ENCODE measurements at regions not wholly inside any gene's neighbourhood (a gene's known extent, or its start where the extent isn't known, plus 50 kb on each side); places are given as distances from the start of the nearest gene placed in this dataset.

- H3K27me3 ChIP-seq (ENCODE audit: control insufficient read depth, insufficient read depth, low read length): no peaks in the 10 kb centered on the region
- H3K4me3 ChIP-seq (ENCODE audit: insufficient read depth, low read depth, low read length): no peak overlapping the region
- H3K36me3 ChIP-seq (replicated peaks; ENCODE audit: control insufficient read depth, insufficient read depth, low read length): no peaks in the 10 kb centered on the region
- no peak for DNase-seq
Observed at GRCh38 chr22:49614966-49615965, 212.4 kb downstream of the BRD1 start.

GRCh38 chr22:49613511-49614270, 214.0 kb downstream of the BRD1 start:
- no peak overlapping the region for H3K4me3 ChIP-seq (ENCODE audit: insufficient read depth, low read depth, low read length)
- no peaks in the 10 kb centered on the region for H3K27me3 ChIP-seq (ENCODE audit: control insufficient read depth, insufficient read depth, low read length)
- DNase-seq: peak; percentile 65
- no peaks in the 10 kb centered on the region for H3K36me3 ChIP-seq (replicated peaks; ENCODE audit: control insufficient read depth, insufficient read depth, low read length)

GRCh38 chr22:49613108-49613507, 214.6 kb downstream of the BRD1 start:
- H3K36me3 ChIP-seq (replicated peaks; ENCODE audit: control insufficient read depth, insufficient read depth, low read length): no peaks in the 10 kb centered on the region
- H3K27me3 ChIP-seq (ENCODE audit: control insufficient read depth, insufficient read depth, low read length): no peaks in the 10 kb centered on the region
- no peak for DNase-seq
- no peak overlapping the region for H3K4me3 ChIP-seq (ENCODE audit: insufficient read depth, low read depth, low read length)

GRCh38 chr22:49609207-49609876, 218.3 kb downstream of the BRD1 start:
- Histone ChIP-seq H3K27me3 (ENCODE audit: control insufficient read depth, insufficient read depth, low read length) (no peaks in the 10 kb centered on the region), H3K36me3 (replicated peaks; ENCODE audit: control insufficient read depth, insufficient read depth, low read length) (no peaks in the 10 kb centered on the region), H3K4me3 (ENCODE audit: insufficient read depth, low read depth, low read length) (no peak overlapping the region)
- DNase-seq: peak; percentile 44

- H3K36me3 ChIP-seq (replicated peaks; ENCODE audit: control insufficient read depth, insufficient read depth, low read length): no peaks in the 10 kb centered on the region
- no peak overlapping the region for H3K4me3 ChIP-seq (ENCODE audit: insufficient read depth, low read depth, low read length)
- DNase-seq: no peak
- H3K27me3 ChIP-seq (ENCODE audit: control insufficient read depth, insufficient read depth, low read length): no peaks in the 10 kb centered on the region
Observed at GRCh38 chr22:49608660-49609059, 219.0 kb downstream of the BRD1 start.

GRCh38 chr22:49608228-49608627, 219.4 kb downstream of the BRD1 start:
- Histone ChIP-seq H3K36me3 (replicated peaks; ENCODE audit: control insufficient read depth, insufficient read depth, low read length) (no peaks in the 10 kb centered on the region), H3K27me3 (ENCODE audit: control insufficient read depth, insufficient read depth, low read length) (no peaks in the 10 kb centered on the region), H3K4me3 (ENCODE audit: insufficient read depth, low read depth, low read length) (no peak overlapping the region)
- peak; percentile 41 for DNase-seq

GRCh38 chr22:49607821-49608220, 219.9 kb downstream of the BRD1 start:
- Histone ChIP-seq H3K27me3 (ENCODE audit: control insufficient read depth, insufficient read depth, low read length) (no peaks in the 10 kb centered on the region), H3K36me3 (replicated peaks; ENCODE audit: control insufficient read depth, insufficient read depth, low read length) (no peaks in the 10 kb centered on the region), H3K4me3 (ENCODE audit: insufficient read depth, low read depth, low read length) (no peak overlapping the region)
- no peak for DNase-seq

GRCh38 chr22:49606562-49607290, 220.9 kb downstream of the BRD1 start:
- Histone ChIP-seq H3K4me3 (ENCODE audit: insufficient read depth, low read depth, low read length) (no peak overlapping the region), H3K36me3 (replicated peaks; ENCODE audit: control insufficient read depth, insufficient read depth, low read length) (no peaks in the 10 kb centered on the region), H3K27me3 (ENCODE audit: control insufficient read depth, insufficient read depth, low read length) (no peaks in the 10 kb centered on the region)
- no peak for DNase-seq

- H3K27me3 ChIP-seq (ENCODE audit: control insufficient read depth, insufficient read depth, low read length): no peaks in the 10 kb centered on the region
- DNase-seq: no peak
- no peak overlapping the region for H3K4me3 ChIP-seq (ENCODE audit: insufficient read depth, low read depth, low read length)
- H3K36me3 ChIP-seq (replicated peaks; ENCODE audit: control insufficient read depth, insufficient read depth, low read length): no peaks in the 10 kb centered on the region
Observed at GRCh38 chr22:49604732-49605302, 222.9 kb downstream of the BRD1 start.

- no peak for DNase-seq
- Histone ChIP-seq H3K27me3 (ENCODE audit: control insufficient read depth, insufficient read depth, low read length) (no peaks in the 10 kb centered on the region), H3K4me3 (ENCODE audit: insufficient read depth, low read depth, low read length) (no peak overlapping the region), H3K36me3 (replicated peaks; ENCODE audit: control insufficient read depth, insufficient read depth, low read length) (no peaks in the 10 kb centered on the region)
Observed at GRCh38 chr22:49603016-49603415, 224.7 kb downstream of the BRD1 start.

- H3K36me3 ChIP-seq (replicated peaks; ENCODE audit: control insufficient read depth, insufficient read depth, low read length): no peaks in the 10 kb centered on the region
- H3K4me3 ChIP-seq (ENCODE audit: insufficient read depth, low read depth, low read length): no peak overlapping the region
- H3K27me3 ChIP-seq (ENCODE audit: control insufficient read depth, insufficient read depth, low read length): no peaks in the 10 kb centered on the region
- DNase-seq: no peak
Observed at GRCh38 chr22:49602481-49602880, 225.2 kb downstream of the BRD1 start.

GRCh38 chr22:49601614-49602321, 225.9 kb downstream of the BRD1 start:
- Histone ChIP-seq H3K36me3 (replicated peaks; ENCODE audit: control insufficient read depth, insufficient read depth, low read length) (no peaks in the 10 kb centered on the region), H3K27me3 (ENCODE audit: control insufficient read depth, insufficient read depth, low read length) (no peaks in the 10 kb centered on the region), H3K4me3 (ENCODE audit: insufficient read depth, low read depth, low read length) (no peak overlapping the region)
- DNase-seq: peak; percentile 77

GRCh38 chr22:49600891-49601431, 226.7 kb downstream of the BRD1 start:
- DNase-seq: peak; percentile 51
- Histone ChIP-seq H3K27me3 (ENCODE audit: control insufficient read depth, insufficient read depth, low read length) (no peaks in the 10 kb centered on the region), H3K4me3 (ENCODE audit: insufficient read depth, low read depth, low read length) (no peak overlapping the region), H3K36me3 (replicated peaks; ENCODE audit: control insufficient read depth, insufficient read depth, low read length) (no peaks in the 10 kb centered on the region)

All from H7 (cell line).